ENCODE measurements at regions not wholly inside any gene's neighbourhood (a gene's known extent, or its start where the extent isn't known, plus 50 kb on each side); places are given as distances from the start of the nearest gene placed in this dataset.

DNA sequence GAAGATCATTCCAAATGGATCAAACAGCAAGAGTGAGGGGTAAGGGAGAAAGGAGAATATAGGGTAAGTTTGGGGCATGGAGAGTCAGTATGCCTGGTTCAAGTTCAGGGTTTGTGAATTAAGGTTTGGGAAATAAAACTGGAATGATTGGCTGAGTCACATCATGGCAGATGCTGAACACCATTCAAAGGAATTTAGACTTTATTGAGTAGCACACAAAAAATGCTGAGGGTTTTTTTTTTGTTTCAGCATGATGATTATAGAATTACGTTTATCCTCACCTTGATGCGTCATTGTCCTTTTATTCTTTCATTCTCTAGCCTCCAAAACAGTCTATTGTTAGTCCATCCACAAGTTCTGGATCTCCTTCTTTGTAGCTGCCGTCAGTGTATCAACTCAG is 220.0 kb upstream of the UMPS start:
- Histone ChIP-seq H3K9ac (ENCODE audit: insufficient read depth, low read length) (no peak overlapping the region), H3K27ac (ENCODE audit: insufficient read depth, low read length) (no peak overlapping the region), H2AFZ (ENCODE audit: low read length) (no peak overlapping the region), H3K4me2 (ENCODE audit: extremely low read depth, insufficient read depth, low read length) (no peak overlapping the region), H3K36me3 (ENCODE audit: control insufficient read depth, insufficient read depth, low read length) (no peaks in the 10 kb centered on the region), H4K20me1 (ENCODE audit: control insufficient read depth, extremely low read depth, insufficient read depth, low read length) (no peaks in the 10 kb centered on the region), H3K4me3 (replicated peaks in 1 of 4; ENCODE audit: control extremely low read depth in 1 of 4, insufficient read depth in 1 of 4, low read depth in 3 of 4, low read length in 4 of 4) (no peak overlapping the region), H3K79me2 (ENCODE audit: control insufficient read depth, insufficient read depth, low read length) (no peaks in the 10 kb centered on the region), H3K27me3 (ENCODE audit: control insufficient read depth, insufficient read depth, low read length) (no peaks in the 10 kb centered on the region), H3K9me3 (ENCODE audit: control insufficient read depth, insufficient read depth, low read depth, low read length) (no peaks in the 10 kb centered on the region), H3K4me1 (ENCODE audit: control insufficient read depth, extremely low read depth, insufficient read depth, low read length) (peaks cover 2% of the 10 kb centered on the region)
- TF ChIP-seq, protein P1, sequence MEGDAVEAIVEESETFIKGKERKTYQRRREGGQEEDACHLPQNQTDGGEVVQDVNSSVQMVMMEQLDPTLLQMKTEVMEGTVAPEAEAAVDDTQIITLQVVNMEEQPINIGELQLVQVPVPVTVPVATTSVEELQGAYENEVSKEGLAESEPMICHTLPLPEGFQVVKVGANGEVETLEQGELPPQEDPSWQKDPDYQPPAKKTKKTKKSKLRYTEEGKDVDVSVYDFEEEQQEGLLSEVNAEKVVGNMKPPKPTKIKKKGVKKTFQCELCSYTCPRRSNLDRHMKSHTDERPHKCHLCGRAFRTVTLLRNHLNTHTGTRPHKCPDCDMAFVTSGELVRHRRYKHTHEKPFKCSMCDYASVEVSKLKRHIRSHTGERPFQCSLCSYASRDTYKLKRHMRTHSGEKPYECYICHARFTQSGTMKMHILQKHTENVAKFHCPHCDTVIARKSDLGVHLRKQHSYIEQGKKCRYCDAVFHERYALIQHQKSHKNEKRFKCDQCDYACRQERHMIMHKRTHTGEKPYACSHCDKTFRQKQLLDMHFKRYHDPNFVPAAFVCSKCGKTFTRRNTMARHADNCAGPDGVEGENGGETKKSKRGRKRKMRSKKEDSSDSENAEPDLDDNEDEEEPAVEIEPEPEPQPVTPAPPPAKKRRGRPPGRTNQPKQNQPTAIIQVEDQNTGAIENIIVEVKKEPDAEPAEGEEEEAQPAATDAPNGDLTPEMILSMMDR (conservative IDR thresholded peaks at IDR 0.05 in 1 of 2, IDR thresholded peaks at IDR 0.05 in 1 of 2; ENCODE audit: low read depth in 1 of 2, low read length in 2 of 2): no peak
- no peak for TF ChIP-seq EZH2 (IDR thresholded peaks at IDR 0.05; ENCODE audit: low read length, missing control alignments)
- DNase-seq (ENCODE audit: low read depth in 2 of 2): peak in 1 of 2 donors; percentile 80

DNA sequence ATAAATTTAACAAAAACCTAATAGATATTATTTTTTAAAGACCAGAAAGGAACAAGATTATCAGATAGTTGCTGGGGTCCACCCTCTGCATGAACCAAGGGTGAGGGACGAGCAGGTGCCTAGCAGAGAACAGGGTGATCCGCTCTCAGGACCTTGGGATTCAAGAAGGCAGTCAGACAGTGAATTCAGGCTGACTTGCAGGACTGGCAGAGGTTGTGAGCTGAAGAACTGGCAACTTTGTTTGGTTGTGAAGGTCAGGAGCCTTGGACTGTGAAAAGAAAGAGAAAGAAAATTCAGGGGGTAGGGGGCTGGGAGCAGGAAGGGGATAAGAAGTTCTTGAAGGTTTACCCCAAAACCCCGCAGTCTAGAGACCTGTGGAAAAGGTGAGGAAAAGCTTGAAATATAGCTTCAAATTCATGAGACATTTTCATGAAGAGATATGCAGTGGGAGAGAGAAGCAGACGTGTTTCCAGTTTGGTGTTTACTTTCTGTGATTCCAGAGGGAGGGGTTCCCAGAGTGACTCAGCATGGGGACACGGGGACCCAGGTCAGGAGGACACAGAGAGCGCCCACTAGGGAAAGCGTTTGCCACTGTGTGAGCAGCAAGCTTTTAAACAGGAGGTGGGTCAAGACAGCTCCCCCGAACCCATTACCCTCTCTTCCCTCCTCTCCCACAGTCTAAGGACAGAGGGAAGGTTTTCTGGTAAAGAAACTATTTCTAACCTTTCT is 217.2 kb upstream of the UMPS start:
- Histone ChIP-seq H3K27ac (ENCODE audit: insufficient read depth, low read length) (no peak overlapping the region), H3K4me2 (ENCODE audit: extremely low read depth, insufficient read depth, low read length) (no peak overlapping the region), H3K4me1 (ENCODE audit: control insufficient read depth, extremely low read depth, insufficient read depth, low read length) (peaks cover 2% of the 10 kb centered on the region), H3K9ac (ENCODE audit: insufficient read depth, low read length) (no peak overlapping the region), H3K4me3 (replicated peaks in 1 of 4; ENCODE audit: control extremely low read depth in 1 of 4, insufficient read depth in 1 of 4, low read depth in 3 of 4, low read length in 4 of 4) (no peak overlapping the region), H2AFZ (ENCODE audit: low read length) (no peak overlapping the region), H3K36me3 (ENCODE audit: control insufficient read depth, insufficient read depth, low read length) (no peaks in the 10 kb centered on the region), H3K9me3 (ENCODE audit: control insufficient read depth, insufficient read depth, low read depth, low read length) (no peaks in the 10 kb centered on the region), H3K27me3 (ENCODE audit: control insufficient read depth, insufficient read depth, low read length) (no peaks in the 10 kb centered on the region), H3K79me2 (ENCODE audit: control insufficient read depth, insufficient read depth, low read length) (no peaks in the 10 kb centered on the region), H4K20me1 (ENCODE audit: control insufficient read depth, extremely low read depth, insufficient read depth, low read length) (no peaks in the 10 kb centered on the region)
- DNase-seq (ENCODE audit: low read depth in 2 of 2): no peak
- TF ChIP-seq, protein P1 (conservative IDR thresholded peaks at IDR 0.05 in 1 of 2, IDR thresholded peaks at IDR 0.05 in 1 of 2; ENCODE audit: low read depth in 1 of 2, low read length in 2 of 2): no peak

DNA sequence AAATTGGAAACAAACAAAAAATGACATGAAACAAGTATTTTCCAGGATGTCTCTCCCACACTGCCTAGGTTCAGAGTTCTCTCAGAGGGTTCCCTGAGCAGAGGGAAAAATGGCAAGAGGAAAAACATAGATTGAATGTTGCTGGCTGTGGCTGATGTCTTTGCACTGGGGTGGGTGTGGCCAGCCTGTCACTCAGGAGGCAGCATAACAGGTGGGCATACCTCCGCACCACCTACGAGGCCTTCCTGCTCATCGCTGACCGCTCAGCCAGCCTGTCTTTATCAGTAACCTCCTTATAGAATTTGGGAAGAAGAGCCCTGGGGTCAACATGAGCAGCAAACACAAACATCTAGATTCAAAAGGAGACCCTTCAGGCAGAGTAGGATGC is 216.6 kb upstream of the UMPS start:
- no peaks in the 10 kb centered on the region for H3K79me2 ChIP-seq (ENCODE audit: control insufficient read depth, insufficient read depth, low read length)
- H4K20me1 ChIP-seq (ENCODE audit: control insufficient read depth, extremely low read depth, insufficient read depth, low read length): no peaks in the 10 kb centered on the region
- no peak overlapping the region for H3K4me2 ChIP-seq (ENCODE audit: extremely low read depth, insufficient read depth, low read length)
- no peak overlapping the region for H2AFZ ChIP-seq (ENCODE audit: low read length)
- H3K27ac ChIP-seq (ENCODE audit: insufficient read depth, low read length): no peak overlapping the region
- DNase-seq (ENCODE audit: low read depth in 2 of 2): no peak
- no peak overlapping the region for H3K4me3 ChIP-seq (replicated peaks in 1 of 4; ENCODE audit: control extremely low read depth in 1 of 4, insufficient read depth in 1 of 4, low read depth in 3 of 4, low read length in 4 of 4)
- no peaks in the 10 kb centered on the region for H3K36me3 ChIP-seq (ENCODE audit: control insufficient read depth, insufficient read depth, low read length)
- H3K9ac ChIP-seq (ENCODE audit: insufficient read depth, low read length): no peak overlapping the region
- no peaks in the 10 kb centered on the region for H3K9me3 ChIP-seq (ENCODE audit: control insufficient read depth, insufficient read depth, low read depth, low read length)
- no peak for TF ChIP-seq EZH2 (IDR thresholded peaks at IDR 0.05; ENCODE audit: low read length, missing control alignments)
- TF ChIP-seq, protein P1 (conservative IDR thresholded peaks at IDR 0.05 in 1 of 2, IDR thresholded peaks at IDR 0.05 in 1 of 2; ENCODE audit: low read depth in 1 of 2, low read length in 2 of 2): no peak
- no peaks in the 10 kb centered on the region for H3K27me3 ChIP-seq (ENCODE audit: control insufficient read depth, insufficient read depth, low read length)
- H3K4me1 ChIP-seq (ENCODE audit: control insufficient read depth, extremely low read depth, insufficient read depth, low read length): peaks cover 2% of the 10 kb centered on the region

All from fibroblast of lung (primary cell).